Skeletal muscle tissue (tissue), 3 donors: ENCODE measurements at regions not wholly inside any gene's neighbourhood (a gene's known extent, or its start where the extent isn't known, plus 50 kb on each side); places are given as distances from the start of the nearest gene placed in this dataset.
"Not testable (repeated sequence)": the region's sequence is repeated elsewhere in the genome, so short reads cannot be mapped to it uniquely, and the experiment has no call there.

Experiments used
- H3K27ac ChIP-seq: one replicate; pipeline ENCODE4 v1.7.0; 2013; ENCODE audit warnings: mild to moderate bottlenecking, low read depth, low read length, inconsistent platforms
- H3K27me3 ChIP-seq, 3 donors: one replicate each; pipeline ENCODE4 v1.7.0; 2013; ENCODE audit warnings: low read length in 3 of 3; ENCODE audit not compliant: control insufficient read depth in 3 of 3, insufficient read depth in 3 of 3
- H3K36me3 ChIP-seq, 3 donors: one replicate each; pipeline ENCODE4 v1.7.0; 2013; ENCODE audit warnings: low read length in 3 of 3; ENCODE audit not compliant: control insufficient read depth in 3 of 3, insufficient read depth in 3 of 3
- H3K4me1 ChIP-seq, 3 donors: one replicate each; pipeline ENCODE4 v1.7.0; 2013; ENCODE audit warnings: low read length in 3 of 3, mild to moderate bottlenecking in 3 of 3; ENCODE audit not compliant: control insufficient read depth in 3 of 3, insufficient read depth in 3 of 3
- H3K4me3 ChIP-seq, 3 donors: one replicate each; pipeline ENCODE4 v1.7.0; 2013; ENCODE audit warnings: low read length in 3 of 3
- H3K9ac ChIP-seq, 3 donors: one replicate each; pipeline ENCODE4 v1.7.0; 2013; ENCODE audit warnings: low read length in 3 of 3, mild to moderate bottlenecking in 3 of 3, moderate library complexity in 2 of 3, low read depth in 1 of 3
- H3K9me3 ChIP-seq, 3 donors: one replicate each; pipeline ENCODE4 v1.7.0; 2013; ENCODE audit warnings: low read length in 3 of 3; ENCODE audit not compliant: control insufficient read depth in 3 of 3
- donor health status: Osteomylitis.

DNA sequence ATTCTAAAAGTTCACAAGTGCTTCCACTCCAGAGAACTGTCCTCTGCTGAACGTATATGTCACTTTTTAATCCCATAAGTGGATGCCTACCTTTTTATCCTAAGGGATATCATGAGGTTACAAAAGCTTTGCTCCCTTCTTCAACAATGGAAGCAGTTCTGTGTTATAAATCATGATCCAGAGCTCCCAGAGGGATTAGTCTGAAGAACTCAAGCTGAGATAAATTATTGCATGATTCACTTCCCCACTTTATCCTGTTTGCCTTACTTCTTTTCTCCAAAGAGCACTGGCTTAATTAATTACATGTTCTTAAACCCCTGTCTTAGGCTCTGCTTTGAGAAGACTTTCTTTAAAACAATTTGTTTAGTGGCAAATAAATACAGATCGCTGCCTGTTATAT is 246.7 kb downstream of the PCDH17 start:
- H3K36me3 ChIP-seq: no peaks in the 10 kb centered on the region
- H3K4me3 ChIP-seq: no peak overlapping the region
- H3K4me1 ChIP-seq: no peaks in the 10 kb centered on the region
- no peak overlapping the region for H3K27ac ChIP-seq
- H3K9ac ChIP-seq: no peak overlapping the region
- no peaks in the 10 kb centered on the region for H3K27me3 ChIP-seq
- H3K9me3 ChIP-seq: no peaks in the 10 kb centered on the region

DNA sequence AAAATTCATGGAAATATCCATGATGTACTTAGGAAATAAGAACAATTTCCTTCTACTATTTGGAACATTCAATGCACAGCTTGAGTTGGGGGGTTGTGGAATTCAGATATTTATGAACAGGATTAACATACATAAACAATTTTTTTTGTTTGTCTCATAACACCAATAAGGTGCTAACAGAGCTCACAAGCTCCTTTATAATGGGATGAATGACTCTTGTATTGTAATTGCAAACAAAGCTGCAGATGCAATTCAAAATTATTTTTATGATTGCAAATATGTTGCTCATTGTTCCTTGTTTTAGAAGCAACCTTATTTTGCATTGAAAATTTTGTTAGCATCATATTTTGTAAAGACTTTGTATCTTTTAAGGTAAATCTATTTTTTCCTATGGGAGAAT is 265.7 kb downstream of the PCDH17 start:
- no peaks in the 10 kb centered on the region for H3K36me3 ChIP-seq
- H3K27ac ChIP-seq: no peak overlapping the region
- H3K9me3 ChIP-seq: no peaks in the 10 kb centered on the region
- H3K9ac ChIP-seq: no peak overlapping the region
- no peak overlapping the region for H3K4me3 ChIP-seq
- no peaks in the 10 kb centered on the region for H3K27me3 ChIP-seq
- no peaks in the 10 kb centered on the region for H3K4me1 ChIP-seq

DNA sequence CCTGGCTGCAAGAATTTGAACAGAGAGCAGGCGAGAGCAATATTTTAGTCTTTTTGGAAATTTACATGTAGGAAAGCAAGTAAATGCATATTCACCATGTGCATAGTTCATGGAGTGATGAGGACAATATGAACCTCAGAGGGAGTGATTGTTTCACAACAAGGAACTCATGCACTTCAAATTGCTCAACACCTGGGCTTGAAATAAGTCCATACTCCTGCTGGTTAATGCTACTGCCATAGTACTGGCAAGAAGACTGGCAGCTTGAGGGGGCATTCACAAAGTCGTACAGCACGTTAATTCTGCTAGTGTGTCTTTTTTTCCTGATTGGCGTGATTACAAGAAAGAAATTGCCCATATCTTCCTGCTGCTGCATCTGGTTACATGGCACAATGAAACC is 267.6 kb downstream of the PCDH17 start:
- Histone ChIP-seq H3K4me1 (no peaks in the 10 kb centered on the region), H3K9me3 (no peaks in the 10 kb centered on the region), H3K27ac (no peak overlapping the region), H3K9ac (no peak overlapping the region), H3K27me3 (no peaks in the 10 kb centered on the region), H3K36me3 (no peaks in the 10 kb centered on the region), H3K4me3 (no peak overlapping the region)

DNA sequence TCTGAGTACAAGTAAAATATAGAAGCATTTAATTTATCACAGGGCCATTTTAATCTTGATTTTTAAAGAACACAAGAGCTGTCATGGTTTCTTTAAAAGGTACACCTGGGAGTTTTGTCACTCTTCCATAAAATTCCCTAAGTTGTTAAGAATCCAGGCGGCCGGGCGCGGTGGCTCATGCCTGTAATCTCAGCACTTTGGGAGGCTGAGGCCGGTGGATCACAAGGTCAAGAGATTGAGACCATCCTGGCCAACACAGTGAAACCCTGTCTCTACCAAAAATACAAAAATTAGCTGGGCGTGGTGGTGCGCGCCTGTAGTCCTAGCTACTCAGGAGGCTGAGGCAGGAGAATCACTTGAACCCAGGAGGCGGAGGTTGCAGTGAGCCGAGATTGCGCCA is 278.3 kb downstream of the PCDH17 start:
- H3K27ac ChIP-seq, H3K9me3 ChIP-seq, H3K4me1 ChIP-seq, H3K36me3 ChIP-seq, H3K9ac ChIP-seq, H3K27me3 ChIP-seq, H3K4me3 ChIP-seq: not testable (repeated sequence)

DNA sequence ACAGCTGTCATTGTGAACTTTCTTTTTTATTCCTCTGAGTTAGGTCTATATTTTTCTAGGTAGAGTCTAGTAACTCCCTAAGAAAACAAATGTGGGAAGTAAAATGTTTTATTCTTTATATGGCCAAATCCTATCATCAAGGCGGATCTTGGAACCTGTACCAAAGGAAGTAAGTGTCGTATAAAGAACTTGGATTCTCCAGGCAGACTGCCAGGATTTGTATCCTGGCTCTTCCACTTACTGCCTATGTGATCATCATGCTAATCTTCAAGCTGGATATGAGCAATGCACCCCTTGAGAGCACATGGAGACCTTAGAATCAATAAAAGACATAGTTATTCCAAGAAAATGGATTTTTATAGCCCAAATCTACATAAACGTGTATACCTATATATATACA is 286.5 kb downstream of the PCDH17 start:
- H3K9me3 ChIP-seq: no peaks in the 10 kb centered on the region
- no peaks in the 10 kb centered on the region for H3K4me1 ChIP-seq
- H3K27ac ChIP-seq: no peak overlapping the region
- no peak overlapping the region for H3K9ac ChIP-seq
- H3K27me3 ChIP-seq: no peaks in the 10 kb centered on the region
- no peaks in the 10 kb centered on the region for H3K36me3 ChIP-seq
- H3K4me3 ChIP-seq: no peak overlapping the region

DNA sequence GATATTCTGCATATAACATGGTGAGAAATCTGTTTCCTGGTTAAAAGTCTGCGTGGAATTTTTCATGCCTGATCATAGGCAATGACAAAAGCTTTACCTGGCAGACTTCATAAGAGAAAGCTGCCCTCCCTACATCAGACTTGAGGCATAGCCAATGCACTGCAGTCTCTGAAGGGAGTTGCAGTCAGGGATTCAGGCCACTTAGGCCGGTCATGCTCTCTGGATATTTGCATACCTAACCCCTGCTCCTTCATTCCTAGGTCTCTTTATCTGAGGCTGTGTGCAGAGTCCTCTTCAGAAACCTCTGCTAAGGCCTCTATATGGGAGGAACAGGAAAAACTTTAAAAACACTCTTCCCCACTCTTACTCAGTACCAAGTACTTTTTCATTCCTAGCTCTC is 287.4 kb downstream of the PCDH17 start:
- Histone ChIP-seq H3K4me1 (no peaks in the 10 kb centered on the region), H3K9ac (no peak overlapping the region), H3K9me3 (no peaks in the 10 kb centered on the region), H3K27me3 (no peaks in the 10 kb centered on the region), H3K27ac (no peak overlapping the region), H3K36me3 (no peaks in the 10 kb centered on the region), H3K4me3 (no peak overlapping the region)

DNA sequence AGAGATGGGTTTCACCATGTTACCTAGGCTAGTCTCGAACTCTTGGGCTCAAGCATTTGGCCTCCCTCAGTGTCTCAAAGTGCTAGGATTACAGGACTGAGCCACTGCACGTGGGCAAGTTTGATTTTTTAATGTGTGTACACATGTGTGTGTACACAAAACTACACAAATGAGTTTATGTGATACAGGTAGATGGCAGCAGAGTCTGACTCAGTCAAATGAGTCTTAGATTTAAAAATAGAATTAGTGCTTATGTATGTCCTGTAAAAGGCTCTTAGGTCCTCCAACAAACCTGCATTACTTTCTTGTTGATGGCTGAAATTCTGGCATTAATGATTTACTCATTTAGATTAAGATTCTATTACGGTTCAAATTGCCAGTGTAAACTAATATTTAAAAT is 293.7 kb downstream of the PCDH17 start:
- H3K9ac ChIP-seq: no peak overlapping the region
- H3K27ac ChIP-seq: no peak overlapping the region
- no peaks in the 10 kb centered on the region for H3K27me3 ChIP-seq
- no peak overlapping the region for H3K4me3 ChIP-seq
- H3K36me3 ChIP-seq: no peaks in the 10 kb centered on the region
- no peaks in the 10 kb centered on the region for H3K4me1 ChIP-seq
- no peaks in the 10 kb centered on the region for H3K9me3 ChIP-seq

DNA sequence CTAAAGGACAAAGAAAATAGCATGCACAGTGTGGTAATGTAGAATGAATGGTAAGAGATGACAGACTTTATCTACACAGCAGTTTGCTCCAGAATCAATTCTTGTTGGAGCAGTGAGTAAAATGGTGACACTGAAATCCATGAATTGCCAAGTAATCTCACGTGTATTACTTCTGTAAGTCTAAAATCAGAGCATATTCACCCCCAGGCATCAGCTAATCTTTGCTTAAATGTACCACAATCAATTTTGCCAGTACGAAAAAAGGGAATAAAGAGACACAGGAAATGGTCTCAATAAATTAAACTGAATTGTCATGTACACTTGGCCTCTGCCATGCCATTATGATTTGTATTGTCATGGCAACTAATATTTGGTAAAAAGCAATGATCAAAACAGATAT is 294.2 kb downstream of the PCDH17 start:
- no peaks in the 10 kb centered on the region for H3K27me3 ChIP-seq
- H3K36me3 ChIP-seq: no peaks in the 10 kb centered on the region
- H3K9ac ChIP-seq: no peak overlapping the region
- H3K4me3 ChIP-seq: no peak overlapping the region
- no peaks in the 10 kb centered on the region for H3K4me1 ChIP-seq
- H3K9me3 ChIP-seq: no peaks in the 10 kb centered on the region
- no peak overlapping the region for H3K27ac ChIP-seq

DNA sequence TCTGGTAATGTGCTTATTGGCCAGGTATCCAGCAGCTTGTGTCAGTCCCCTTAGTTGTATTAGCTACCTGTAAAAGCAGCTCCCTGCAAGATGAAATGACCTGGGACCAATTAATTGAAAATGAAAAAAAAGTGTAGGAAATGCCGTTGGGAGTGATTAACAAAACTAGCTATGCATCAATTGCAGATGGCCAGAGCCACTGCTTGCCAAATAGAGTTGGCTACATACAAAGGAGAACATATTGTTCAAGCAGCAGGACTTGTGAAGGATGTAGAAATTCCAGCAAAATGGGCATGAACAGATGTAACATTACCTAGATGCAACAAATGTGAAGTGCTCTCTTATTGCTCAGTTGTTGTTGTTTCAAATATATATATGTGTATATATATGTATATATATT is 300.5 kb downstream of the PCDH17 start:
- no peaks in the 10 kb centered on the region for H3K27me3 ChIP-seq
- no peak overlapping the region for H3K9ac ChIP-seq
- H3K4me1 ChIP-seq: no peaks in the 10 kb centered on the region
- H3K36me3 ChIP-seq: no peaks in the 10 kb centered on the region
- no peak overlapping the region for H3K27ac ChIP-seq
- no peaks in the 10 kb centered on the region for H3K9me3 ChIP-seq
- no peak overlapping the region for H3K4me3 ChIP-seq

DNA sequence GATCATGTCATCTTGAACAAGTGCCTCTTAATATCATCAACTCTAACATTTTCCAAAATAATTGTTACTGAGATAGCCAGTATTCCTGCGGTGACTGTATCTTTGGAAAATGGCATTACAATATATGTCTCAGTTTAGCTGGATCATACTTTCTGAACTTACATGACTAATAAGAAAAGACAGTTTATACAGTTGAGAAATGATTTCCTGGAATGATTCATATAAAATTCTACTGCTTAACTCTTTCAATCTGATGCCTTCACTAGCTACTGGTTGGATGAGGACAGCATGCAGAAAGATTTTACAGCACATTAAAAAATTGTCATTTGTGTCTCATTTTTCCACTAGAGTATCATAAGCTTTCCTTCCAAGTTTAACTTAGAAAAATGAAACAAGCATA is 302.1 kb downstream of the PCDH17 start:
- Histone ChIP-seq H3K4me1 (no peaks in the 10 kb centered on the region), H3K27ac (no peak overlapping the region), H3K9me3 (no peaks in the 10 kb centered on the region), H3K27me3 (no peaks in the 10 kb centered on the region), H3K4me3 (no peak overlapping the region), H3K9ac (no peak overlapping the region), H3K36me3 (no peaks in the 10 kb centered on the region)

DNA sequence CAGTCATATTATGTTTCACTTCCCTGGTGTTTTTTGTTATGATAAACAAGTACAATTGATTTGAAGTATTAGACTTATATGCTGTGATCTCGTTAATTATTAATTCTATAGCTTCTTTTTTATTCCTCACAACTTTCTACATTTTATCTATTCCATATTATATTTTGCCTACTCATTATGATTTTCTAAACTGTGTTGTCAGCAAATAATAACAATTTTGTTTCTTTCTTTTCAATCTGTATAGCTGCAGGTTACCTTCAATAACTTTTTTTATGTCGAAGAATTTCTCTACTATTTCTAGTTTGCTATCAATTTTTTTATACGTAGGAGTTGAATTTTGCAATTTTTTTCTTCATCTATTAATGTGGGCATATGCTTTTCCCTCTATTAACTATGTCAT is 304.4 kb downstream of the PCDH17 start:
- no peaks in the 10 kb centered on the region for H3K4me1 ChIP-seq
- no peaks in the 10 kb centered on the region for H3K36me3 ChIP-seq
- no peaks in the 10 kb centered on the region for H3K9me3 ChIP-seq
- H3K27ac ChIP-seq: no peak overlapping the region
- no peak overlapping the region for H3K9ac ChIP-seq
- H3K4me3 ChIP-seq: no peak overlapping the region
- no peaks in the 10 kb centered on the region for H3K27me3 ChIP-seq
